ENCODE measurements at regions not wholly inside any gene's neighbourhood (a gene's known extent, or its start where the extent isn't known, plus 50 kb on each side); places are given as distances from the start of the nearest gene placed in this dataset.

GRCh38 chr4:178963446-178964045 is 1521.3 kb upstream of the AGA start:
- Histone ChIP-seq H3K9ac (ENCODE audit: low read length) (no peak overlapping the region), H3K27me3 (ENCODE audit: insufficient read depth, low read length, poor library complexity) (no peaks in the 10 kb centered on the region), H3K23ac (ENCODE audit: low read length) (no peak overlapping the region), H2BK15ac (replicated peaks; ENCODE audit: low read depth) (no peak overlapping the region), H3K27ac (ENCODE audit: low read depth, low read length) (no peak overlapping the region), H3K4ac (ENCODE audit: low read depth, low read length) (no peak overlapping the region), H4K5ac (ENCODE audit: low read length) (no peak overlapping the region), H3K4me1 (ENCODE audit: control insufficient read depth, low read depth, low read length) (no peaks in the 10 kb centered on the region), H3K79me2 (ENCODE audit: control insufficient read depth, insufficient read depth, low read length) (no peaks in the 10 kb centered on the region), H2BK5ac (ENCODE audit: low read length) (no peak overlapping the region), H2AK5ac (ENCODE audit: low read length) (no peak overlapping the region), H2BK120ac (ENCODE audit: low read depth, low read length) (no peak overlapping the region), H3K4me3 (ENCODE audit: low read length) (no peak overlapping the region), H3K18ac (ENCODE audit: low read length) (no peak overlapping the region), H3K36me3 (ENCODE audit: control insufficient read depth, insufficient read depth, low read length) (no peaks in the 10 kb centered on the region), H4K8ac (ENCODE audit: low read depth, low read length) (no peak overlapping the region), H3K79me1 (ENCODE audit: low read length) (no peaks in the 10 kb centered on the region), H3K4me2 (ENCODE audit: low read length) (no peak overlapping the region), H3K56ac (ENCODE audit: low read length) (no peak overlapping the region)
- WGBS (ENCODE audit: extremely low coverage, insufficient coverage, low lambda C conversion rate) = no CpG with 5 or more reads among the region's 4 CpGs
- peak; percentile 53 for DNase-seq

- no peak overlapping the region for H4K8ac ChIP-seq (ENCODE audit: low read depth, low read length)
- no peak overlapping the region for H2AK5ac ChIP-seq (ENCODE audit: low read length)
- no peak for DNase-seq
- no peaks in the 10 kb centered on the region for H3K79me1 ChIP-seq (ENCODE audit: low read length)
- no peaks in the 10 kb centered on the region for H3K27me3 ChIP-seq (ENCODE audit: insufficient read depth, low read length, poor library complexity)
- no peak overlapping the region for H3K27ac ChIP-seq (ENCODE audit: low read depth, low read length)
- no peak overlapping the region for H3K18ac ChIP-seq (ENCODE audit: low read length)
- H2BK15ac ChIP-seq (replicated peaks; ENCODE audit: low read depth) = no peak overlapping the region
- WGBS (ENCODE audit: extremely low coverage, insufficient coverage, low lambda C conversion rate) = no CpG with 5 or more reads among the region's 2 CpGs
- H3K36me3 ChIP-seq (ENCODE audit: control insufficient read depth, insufficient read depth, low read length) = no peaks in the 10 kb centered on the region
- H2BK5ac ChIP-seq (ENCODE audit: low read length) = no peak overlapping the region
- H3K4me3 ChIP-seq (ENCODE audit: low read length) = no peak overlapping the region
- no peak overlapping the region for H3K4me2 ChIP-seq (ENCODE audit: low read length)
- H3K4ac ChIP-seq (ENCODE audit: low read depth, low read length) = no peak overlapping the region
- no peak overlapping the region for H3K56ac ChIP-seq (ENCODE audit: low read length)
- H3K9ac ChIP-seq (ENCODE audit: low read length) = no peak overlapping the region
- H3K23ac ChIP-seq (ENCODE audit: low read length) = no peak overlapping the region
- H3K4me1 ChIP-seq (ENCODE audit: control insufficient read depth, low read depth, low read length) = peaks cover 2% of the 10 kb centered on the region
- no peaks in the 10 kb centered on the region for H3K79me2 ChIP-seq (ENCODE audit: control insufficient read depth, insufficient read depth, low read length)
- no peak overlapping the region for H4K5ac ChIP-seq (ENCODE audit: low read length)
- no peak overlapping the region for H2BK120ac ChIP-seq (ENCODE audit: low read depth, low read length)
These were observed 1524.4 kb upstream of the AGA start for GRCh38 chr4:178966644-178967043.

- no peak overlapping the region for H3K4me3 ChIP-seq (ENCODE audit: low read length)
- peak overlapping the region; percentile 72 for H2BK5ac ChIP-seq (ENCODE audit: low read length)
- no peaks in the 10 kb centered on the region for H3K36me3 ChIP-seq (ENCODE audit: control insufficient read depth, insufficient read depth, low read length)
- no CpG with 5 or more reads among the region's 3 CpGs for WGBS (ENCODE audit: extremely low coverage, insufficient coverage, low lambda C conversion rate)
- H3K27me3 ChIP-seq (ENCODE audit: insufficient read depth, low read length, poor library complexity) = no peaks in the 10 kb centered on the region
- no peak overlapping the region for H3K27ac ChIP-seq (ENCODE audit: low read depth, low read length)
- H3K18ac ChIP-seq (ENCODE audit: low read length) = no peak overlapping the region
- no peak overlapping the region for H2BK15ac ChIP-seq (replicated peaks; ENCODE audit: low read depth)
- no peak overlapping the region for H2BK120ac ChIP-seq (ENCODE audit: low read depth, low read length)
- H3K4ac ChIP-seq (ENCODE audit: low read depth, low read length) = no peak overlapping the region
- H2AK5ac ChIP-seq (ENCODE audit: low read length) = no peak overlapping the region
- peak; percentile 59 for DNase-seq
- no peak overlapping the region for H4K5ac ChIP-seq (ENCODE audit: low read length)
- no peak overlapping the region for H3K4me2 ChIP-seq (ENCODE audit: low read length)
- H3K9ac ChIP-seq (ENCODE audit: low read length) = no peak overlapping the region
- H3K56ac ChIP-seq (ENCODE audit: low read length) = peak overlapping the region; percentile 31
- no peak overlapping the region for H3K23ac ChIP-seq (ENCODE audit: low read length)
- no peaks in the 10 kb centered on the region for H3K79me2 ChIP-seq (ENCODE audit: control insufficient read depth, insufficient read depth, low read length)
- peaks cover 2% of the 10 kb centered on the region for H3K4me1 ChIP-seq (ENCODE audit: control insufficient read depth, low read depth, low read length)
- no peaks in the 10 kb centered on the region for H3K79me1 ChIP-seq (ENCODE audit: low read length)
- H4K8ac ChIP-seq (ENCODE audit: low read depth, low read length) = no peak overlapping the region
These were observed 1528.3 kb upstream of the AGA start for GRCh38 chr4:178970433-178971140.

- no peaks in the 10 kb centered on the region for H3K4me1 ChIP-seq (ENCODE audit: control insufficient read depth, low read depth, low read length)
- no peak for DNase-seq
- no peaks in the 10 kb centered on the region for H3K79me1 ChIP-seq (ENCODE audit: low read length)
- H4K8ac ChIP-seq (ENCODE audit: low read depth, low read length) = no peak overlapping the region
- no peak overlapping the region for H3K4ac ChIP-seq (ENCODE audit: low read depth, low read length)
- H2BK120ac ChIP-seq (ENCODE audit: low read depth, low read length) = no peak overlapping the region
- H3K79me2 ChIP-seq (ENCODE audit: control insufficient read depth, insufficient read depth, low read length) = no peaks in the 10 kb centered on the region
- no CpG with 5 or more reads among the region's 3 CpGs for WGBS (ENCODE audit: extremely low coverage, insufficient coverage, low lambda C conversion rate)
- H3K27ac ChIP-seq (ENCODE audit: low read depth, low read length) = no peak overlapping the region
- H4K5ac ChIP-seq (ENCODE audit: low read length) = no peak overlapping the region
- H2AK5ac ChIP-seq (ENCODE audit: low read length) = no peak overlapping the region
- no peak overlapping the region for H3K4me2 ChIP-seq (ENCODE audit: low read length)
- no peak overlapping the region for H2BK15ac ChIP-seq (replicated peaks; ENCODE audit: low read depth)
- H3K4me3 ChIP-seq (ENCODE audit: low read length) = no peak overlapping the region
- H3K23ac ChIP-seq (ENCODE audit: low read length) = no peak overlapping the region
- H3K9ac ChIP-seq (ENCODE audit: low read length) = no peak overlapping the region
- no peak overlapping the region for H2BK5ac ChIP-seq (ENCODE audit: low read length)
- no peaks in the 10 kb centered on the region for H3K36me3 ChIP-seq (ENCODE audit: control insufficient read depth, insufficient read depth, low read length)
- H3K56ac ChIP-seq (ENCODE audit: low read length) = no peak overlapping the region
- H3K18ac ChIP-seq (ENCODE audit: low read length) = no peak overlapping the region
- no peaks in the 10 kb centered on the region for H3K27me3 ChIP-seq (ENCODE audit: insufficient read depth, low read length, poor library complexity)
These were observed 1534.6 kb upstream of the AGA start for GRCh38 chr4:178976861-178977260.

GRCh38 chr4:178993306-178993705 is 1551.1 kb upstream of the AGA start:
- H3K23ac ChIP-seq (ENCODE audit: low read length) = no peak overlapping the region
- H3K36me3 ChIP-seq (ENCODE audit: control insufficient read depth, insufficient read depth, low read length) = no peaks in the 10 kb centered on the region
- no peak overlapping the region for H2BK120ac ChIP-seq (ENCODE audit: low read depth, low read length)
- H2BK15ac ChIP-seq (replicated peaks; ENCODE audit: low read depth) = no peak overlapping the region
- no peaks in the 10 kb centered on the region for H3K4me1 ChIP-seq (ENCODE audit: control insufficient read depth, low read depth, low read length)
- H3K9ac ChIP-seq (ENCODE audit: low read length) = no peak overlapping the region
- H3K79me1 ChIP-seq (ENCODE audit: low read length) = no peaks in the 10 kb centered on the region
- no peak overlapping the region for H3K27ac ChIP-seq (ENCODE audit: low read depth, low read length)
- no peaks in the 10 kb centered on the region for H3K79me2 ChIP-seq (ENCODE audit: control insufficient read depth, insufficient read depth, low read length)
- WGBS (ENCODE audit: extremely low coverage, insufficient coverage, low lambda C conversion rate) = no CpG with 5 or more reads among the region's 4 CpGs
- H3K4me2 ChIP-seq (ENCODE audit: low read length) = no peak overlapping the region
- H2AK5ac ChIP-seq (ENCODE audit: low read length) = no peak overlapping the region
- H3K4me3 ChIP-seq (ENCODE audit: low read length) = no peak overlapping the region
- H3K18ac ChIP-seq (ENCODE audit: low read length) = no peak overlapping the region
- no peak overlapping the region for H2BK5ac ChIP-seq (ENCODE audit: low read length)
- no peak overlapping the region for H4K8ac ChIP-seq (ENCODE audit: low read depth, low read length)
- no peak overlapping the region for H3K4ac ChIP-seq (ENCODE audit: low read depth, low read length)
- H3K27me3 ChIP-seq (ENCODE audit: insufficient read depth, low read length, poor library complexity) = no peaks in the 10 kb centered on the region
- no peak overlapping the region for H3K56ac ChIP-seq (ENCODE audit: low read length)
- H4K5ac ChIP-seq (ENCODE audit: low read length) = no peak overlapping the region
- no peak for DNase-seq

- DNase-seq = no peak
- no peaks in the 10 kb centered on the region for H3K27me3 ChIP-seq (ENCODE audit: insufficient read depth, low read length, poor library complexity)
- no peak overlapping the region for H4K5ac ChIP-seq (ENCODE audit: low read length)
These were observed 1559.7 kb upstream of the AGA start for GRCh38 chr4:179001918-179002317.

More at GRCh38 chr4:179001918-179002317, 1559.7 kb upstream of the AGA start:
- H3K9ac ChIP-seq (ENCODE audit: low read length) = no peak overlapping the region
- H2BK120ac ChIP-seq (ENCODE audit: low read depth, low read length) = no peak overlapping the region
- no peak overlapping the region for H3K4ac ChIP-seq (ENCODE audit: low read depth, low read length)
- no peaks in the 10 kb centered on the region for H3K4me1 ChIP-seq (ENCODE audit: control insufficient read depth, low read depth, low read length)
- no peak overlapping the region for H2BK5ac ChIP-seq (ENCODE audit: low read length)
- H3K36me3 ChIP-seq (ENCODE audit: control insufficient read depth, insufficient read depth, low read length) = no peaks in the 10 kb centered on the region
- no peak overlapping the region for H2AK5ac ChIP-seq (ENCODE audit: low read length)
- H3K79me1 ChIP-seq (ENCODE audit: low read length) = no peaks in the 10 kb centered on the region
- no peak overlapping the region for H3K18ac ChIP-seq (ENCODE audit: low read length)
- H3K23ac ChIP-seq (ENCODE audit: low read length) = no peak overlapping the region
- H3K4me3 ChIP-seq (ENCODE audit: low read length) = no peak overlapping the region
- H4K8ac ChIP-seq (ENCODE audit: low read depth, low read length) = no peak overlapping the region
- WGBS (ENCODE audit: extremely low coverage, insufficient coverage, low lambda C conversion rate) = no CpG with 5 or more reads among the region's 1 CpG
- no peak overlapping the region for H3K56ac ChIP-seq (ENCODE audit: low read length)
- no peak overlapping the region for H2BK15ac ChIP-seq (replicated peaks; ENCODE audit: low read depth)
- H3K79me2 ChIP-seq (ENCODE audit: control insufficient read depth, insufficient read depth, low read length) = no peaks in the 10 kb centered on the region
- no peak overlapping the region for H3K4me2 ChIP-seq (ENCODE audit: low read length)
- H3K27ac ChIP-seq (ENCODE audit: low read depth, low read length) = no peak overlapping the region

Data from mesendoderm (in vitro differentiated cells).